Head of caudate nucleus (tissue), 42 donors: ENCODE measurements at regions not wholly inside any gene's neighbourhood (a gene's known extent, or its start where the extent isn't known, plus 50 kb on each side); places are given as distances from the start of the nearest gene placed in this dataset.

Experiments
- DNase-seq, 42 donors: peaks; one replicate each; pipeline versions ENCODE4 v3.0.0 to v3.0.0-alpha.2; 2020 to 2021; ENCODE audit warnings: mixed read lengths in 7 of 42
- intact Hi-C: fragments of 100-400 bp; cut with DNase I; formaldehyde crosslinking; loops from one replicate; pipeline ENCODE4 v1.15.0; 2022

GRCh38 chr2:74755386-74755785, 78.5 kb upstream of the HK2 start:
- intact Hi-C loops, result no loop called here
- no peak for DNase-seq

GRCh38 chr2:74756356-74756890, 77.5 kb upstream of the HK2 start:
- intact Hi-C loops, result no loop called here
- no peak for DNase-seq

- intact Hi-C loops, result no loop called here
- DNase-seq, result no peak
Observed at GRCh38 chr2:74759986-74760385, 73.9 kb upstream of the HK2 start.

- intact Hi-C loops, result no loop called here
- DNase-seq, result peak in 1 of 42 donors; percentile 38
Observed at GRCh38 chr2:74760875-74761630, 72.9 kb upstream of the HK2 start.

GRCh38 chr2:74762789-74763188, 71.1 kb upstream of the HK2 start:
- DNase-seq, result peak in 1 of 42 donors; percentile 20
- intact Hi-C loops, result no loop called here

GRCh38 chr2:74763962-74764428, 69.9 kb upstream of the HK2 start:
- intact Hi-C loops, result no loop called here
- DNase-seq, result peak in 4 of 42 donors; percentile 9 to 44 (median 12)

GRCh38 chr2:74764429-74765272, 69.3 kb upstream of the HK2 start:
- no peak for DNase-seq
- intact Hi-C loops, result no loop called here

- no peak for DNase-seq
- intact Hi-C loops, result no loop called here
Observed at GRCh38 chr2:74766780-74767179, 67.1 kb upstream of the HK2 start.

- no peak for DNase-seq
- intact Hi-C loops, result no loop called here
Observed at GRCh38 chr2:74767618-74768017, 66.3 kb upstream of the HK2 start.

- intact Hi-C loops, result no loop called here
- peak in 1 of 42 donors; percentile 11 for DNase-seq
Observed at GRCh38 chr2:74768401-74768914, 65.5 kb upstream of the HK2 start.

GRCh38 chr2:74772046-74772445, 61.9 kb upstream of the HK2 start:
- intact Hi-C loops, result no loop called here
- no peak for DNase-seq

- DNase-seq, result no peak
- intact Hi-C loops, result no loop called here
Observed at GRCh38 chr2:74777161-74777900, 56.6 kb upstream of the HK2 start.

- peak in 17 of 42 donors; percentile 6 to 49 (median 21) for DNase-seq
- intact Hi-C loops, result no loop called here
Observed at GRCh38 chr2:74778381-74779264, 55.3 kb upstream of the HK2 start.

GRCh38 chr2:74779265-74779558, 54.7 kb upstream of the HK2 start:
- intact Hi-C loops, result no loop called here
- no peak for DNase-seq

GRCh38 chr2:74779587-74780135, 54.3 kb upstream of the HK2 start:
- intact Hi-C loops, result no loop called here
- DNase-seq, result no peak
